Natural killer cell (primary cell): ENCODE measurements at regions not wholly inside any gene's neighbourhood (a gene's known extent, or its start where the extent isn't known, plus 50 kb on each side); places are given as distances from the start of the nearest gene placed in this dataset.

Experiments
- ATAC-seq, 3 donors: fragments of 150-1000 bp in 2 of 3; fragments of 200-7000 bp in 1 of 3; cut with Tn5 transposase; 1 replicate in 1 of 3; 2 replicates in 2 of 3; pipeline ENCODE4 v1.10.0; 2021; ENCODE audit warnings: mild to moderate bottlenecking in 2 of 3, moderate library complexity in 2 of 3
- DNase-seq, 2 donors: peaks; one replicate each; pipeline versions ENCODE4 v3.0.0 to v3.0.0-alpha.2; 2013 to 2021; ENCODE audit warnings: mixed read lengths in 1 of 2
- H3K27ac ChIP-seq: one replicate; pipeline ENCODE4 v1.5.1; 2013; ENCODE audit warnings: mild to moderate bottlenecking, low read length
- H3K27me3 ChIP-seq: one replicate; pipeline ENCODE4 v1.6.1; 2013; ENCODE audit warnings: low read length; ENCODE audit not compliant: control insufficient read depth, insufficient read depth
- H3K36me3 ChIP-seq: one replicate; pipeline ENCODE4 v1.6.1; 2013; ENCODE audit warnings: low read length; ENCODE audit not compliant: control insufficient read depth, insufficient read depth
- H3K4me1 ChIP-seq: one replicate; pipeline ENCODE4 v1.6.1; 2013; ENCODE audit warnings: low read length; ENCODE audit not compliant: control insufficient read depth, insufficient read depth
- H3K4me3 ChIP-seq: one replicate; pipeline ENCODE4 v1.5.1; 2013; ENCODE audit warnings: low read length
- H3K9me3 ChIP-seq: one replicate; pipeline ENCODE4 v1.6.1; 2013; ENCODE audit warnings: low read length; ENCODE audit not compliant: control insufficient read depth, insufficient read depth
- H3K27ac Mint-ChIP-seq, 2 donors: one replicate each; pipeline ENCODE4 v1.8.0; 2022; ENCODE audit warnings: mild to moderate bottlenecking in 2 of 2, mixed read lengths in 2 of 2, moderate library complexity in 1 of 2
- H3K27me3 Mint-ChIP-seq, 2 donors: one replicate each; pipeline ENCODE4 v1.8.0; 2022; ENCODE audit warnings: low read depth in 2 of 2, mixed read lengths in 2 of 2
- H3K36me3 Mint-ChIP-seq: one replicate; pipeline ENCODE4 v1.8.0; 2022; ENCODE audit warnings: mixed read lengths
- H3K4me1 Mint-ChIP-seq, 2 donors: one replicate each; pipeline ENCODE4 v1.8.0; 2022; ENCODE audit warnings: mixed read lengths in 2 of 2
- H3K4me3 Mint-ChIP-seq: one replicate; pipeline ENCODE4 v1.8.0; 2022; ENCODE audit warnings: mild to moderate bottlenecking, moderate library complexity, mixed read lengths
- H3K9me3 Mint-ChIP-seq, 2 donors: one replicate each; pipeline ENCODE4 v1.8.0; 2022; ENCODE audit warnings: mixed read lengths in 2 of 2
- WGBS: methylation state at CpG from one replicate; pipeline ENCODE4 v1.1.7; 2013; ENCODE audit warnings: missing lambda C conversion rate; ENCODE audit not compliant: insufficient coverage; 5-methylcytosine and 5-hydroxymethylcytosine counted together
- intact Hi-C: fragments of 100-400 bp; cut with micrococcal nuclease; formaldehyde crosslinking; loops from one replicate; pipeline ENCODE4 v1.14.2; 2022
- TF ChIP-seq, protein P1 (sequence below): fragments of 200-600 bp; IDR thresholded peaks from one replicate; pipeline ENCODE4 v1.8.0; 2022; ENCODE audit warnings: antibody characterized with exemption

DNA sequence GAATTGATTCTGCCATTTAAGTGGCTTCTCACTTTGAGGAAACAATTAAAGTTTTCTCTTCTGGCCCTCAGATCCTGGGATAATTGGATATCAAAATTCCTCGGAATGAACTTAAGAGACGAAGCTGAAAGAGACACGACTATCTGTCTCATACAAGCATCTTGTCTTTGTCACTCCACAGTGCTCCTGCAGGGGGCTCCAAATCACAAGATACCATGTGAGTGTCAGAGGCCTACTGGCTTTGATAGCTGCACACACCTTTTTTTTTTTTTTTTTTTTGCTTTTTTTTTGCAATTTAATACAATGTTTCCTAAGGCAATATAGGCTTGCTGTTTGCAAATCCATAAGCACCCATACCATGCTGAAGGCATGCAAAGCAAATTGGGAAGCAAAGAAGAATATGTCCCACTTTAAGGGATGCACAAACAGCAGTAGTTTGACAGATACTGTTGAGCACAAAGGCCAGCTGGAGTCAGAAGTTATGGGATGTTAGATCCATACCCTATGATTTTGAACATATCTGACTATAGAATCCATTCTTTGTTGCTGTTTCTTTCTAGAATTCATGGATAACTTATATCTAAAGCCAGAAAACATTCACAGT, 109.0 kb upstream of the CBLN2 start:
- Mint-ChIP-seq H3K36me3 (no peaks in the 10 kb centered on the region), H3K27ac (no peak overlapping the region), H3K27me3 (no peaks in the 10 kb centered on the region), H3K4me1 (no peaks in the 10 kb centered on the region), H3K4me3 (no peak overlapping the region), H3K9me3 (peaks cover 2 to 6% of the 10 kb centered on the region in 2 donors)
- TF ChIP-seq, protein P1, sequence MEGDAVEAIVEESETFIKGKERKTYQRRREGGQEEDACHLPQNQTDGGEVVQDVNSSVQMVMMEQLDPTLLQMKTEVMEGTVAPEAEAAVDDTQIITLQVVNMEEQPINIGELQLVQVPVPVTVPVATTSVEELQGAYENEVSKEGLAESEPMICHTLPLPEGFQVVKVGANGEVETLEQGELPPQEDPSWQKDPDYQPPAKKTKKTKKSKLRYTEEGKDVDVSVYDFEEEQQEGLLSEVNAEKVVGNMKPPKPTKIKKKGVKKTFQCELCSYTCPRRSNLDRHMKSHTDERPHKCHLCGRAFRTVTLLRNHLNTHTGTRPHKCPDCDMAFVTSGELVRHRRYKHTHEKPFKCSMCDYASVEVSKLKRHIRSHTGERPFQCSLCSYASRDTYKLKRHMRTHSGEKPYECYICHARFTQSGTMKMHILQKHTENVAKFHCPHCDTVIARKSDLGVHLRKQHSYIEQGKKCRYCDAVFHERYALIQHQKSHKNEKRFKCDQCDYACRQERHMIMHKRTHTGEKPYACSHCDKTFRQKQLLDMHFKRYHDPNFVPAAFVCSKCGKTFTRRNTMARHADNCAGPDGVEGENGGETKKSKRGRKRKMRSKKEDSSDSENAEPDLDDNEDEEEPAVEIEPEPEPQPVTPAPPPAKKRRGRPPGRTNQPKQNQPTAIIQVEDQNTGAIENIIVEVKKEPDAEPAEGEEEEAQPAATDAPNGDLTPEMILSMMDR = no peak
- 74% methylated on average over 3 of the region's 3 CpGs for WGBS
- Histone ChIP-seq H3K9me3 (no peaks in the 10 kb centered on the region), H3K4me1 (no peaks in the 10 kb centered on the region), H3K27me3 (no peaks in the 10 kb centered on the region), H3K36me3 (no peaks in the 10 kb centered on the region), H3K4me3 (no peak overlapping the region), H3K27ac (no peak overlapping the region)
- ATAC-seq = no peak
- intact Hi-C loops = no loop called here
- DNase-seq = peak in 1 of 2 donors; percentile 24

DNA sequence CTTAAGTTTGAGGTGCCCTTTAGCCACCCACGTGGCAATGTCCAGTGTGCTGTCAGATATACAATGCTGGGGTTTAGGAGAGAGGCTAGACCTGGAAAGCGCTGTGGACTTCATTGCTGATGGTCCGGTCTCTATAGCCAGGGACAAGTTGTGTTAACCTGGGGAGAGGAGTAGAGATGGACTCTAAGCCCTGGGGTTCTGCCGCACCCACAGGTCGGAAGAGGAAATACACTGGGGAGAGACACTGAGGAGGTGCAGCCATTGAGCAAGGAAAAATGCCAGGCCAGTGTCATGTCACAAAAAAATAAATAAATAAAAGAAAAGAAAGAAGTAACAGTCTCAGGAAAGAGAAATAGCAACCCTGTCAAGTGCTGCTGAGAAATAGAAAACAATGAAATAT, 106.9 kb upstream of the CBLN2 start:
- H3K4me3 Mint-ChIP-seq = no peak overlapping the region
- H3K36me3 Mint-ChIP-seq = no peaks in the 10 kb centered on the region
- Histone ChIP-seq H3K9me3 (no peaks in the 10 kb centered on the region), H3K27ac (no peak overlapping the region), H3K36me3 (no peaks in the 10 kb centered on the region), H3K27me3 (no peaks in the 10 kb centered on the region), H3K4me3 (no peak overlapping the region), H3K4me1 (no peaks in the 10 kb centered on the region)
- H3K4me1 Mint-ChIP-seq = no peaks in the 10 kb centered on the region
- no peak overlapping the region for H3K27ac Mint-ChIP-seq
- peaks cover 2 to 8% of the 10 kb centered on the region in 2 donors for H3K9me3 Mint-ChIP-seq
- ATAC-seq (no peak), DNase-seq (no peak)
- 79% methylated on average over 5 of the region's 5 CpGs for WGBS
- TF ChIP-seq, protein P1 = no peak
- intact Hi-C loops = no loop called here
- no peaks in the 10 kb centered on the region for H3K27me3 Mint-ChIP-seq

DNA sequence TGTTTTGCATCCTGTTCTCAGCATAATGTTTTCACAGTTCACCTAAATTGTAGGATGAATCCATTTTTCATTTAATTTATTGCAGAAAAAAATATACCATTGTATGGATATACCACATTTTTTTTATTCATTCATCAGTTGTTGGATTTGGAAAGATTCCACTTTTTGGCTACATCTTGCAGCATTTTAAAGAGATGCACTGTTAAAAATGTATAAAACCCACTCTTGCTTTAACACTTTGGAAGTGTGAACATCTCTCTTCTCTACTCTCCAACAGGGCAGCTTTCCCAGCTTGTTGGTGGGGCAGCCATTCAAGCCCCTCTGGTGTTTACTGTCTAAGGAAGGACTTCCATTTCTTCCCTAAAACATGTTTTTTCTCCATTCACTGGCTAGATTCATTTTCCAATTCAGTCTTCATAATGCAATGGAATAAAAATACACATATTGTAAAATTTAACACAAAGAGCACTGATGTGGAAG, 104.4 kb upstream of the CBLN2 start:
- intact Hi-C loops = no loop called here
- ATAC-seq (no peak), DNase-seq (no peak)
- Mint-ChIP-seq H3K27me3 (no peaks in the 10 kb centered on the region), H3K9me3 (peaks cover 3 to 8% of the 10 kb centered on the region in 2 donors), H3K4me3 (no peak overlapping the region), H3K36me3 (no peaks in the 10 kb centered on the region), H3K27ac (no peak overlapping the region), H3K4me1 (no peaks in the 10 kb centered on the region)
- H3K4me3 ChIP-seq = no peak overlapping the region
- H3K27ac ChIP-seq = no peak overlapping the region
- TF ChIP-seq, protein P1 = no peak
- no peaks in the 10 kb centered on the region for H3K27me3 ChIP-seq
- H3K4me1 ChIP-seq = no peaks in the 10 kb centered on the region
- no peaks in the 10 kb centered on the region for H3K36me3 ChIP-seq
- H3K9me3 ChIP-seq = no peaks in the 10 kb centered on the region

DNA sequence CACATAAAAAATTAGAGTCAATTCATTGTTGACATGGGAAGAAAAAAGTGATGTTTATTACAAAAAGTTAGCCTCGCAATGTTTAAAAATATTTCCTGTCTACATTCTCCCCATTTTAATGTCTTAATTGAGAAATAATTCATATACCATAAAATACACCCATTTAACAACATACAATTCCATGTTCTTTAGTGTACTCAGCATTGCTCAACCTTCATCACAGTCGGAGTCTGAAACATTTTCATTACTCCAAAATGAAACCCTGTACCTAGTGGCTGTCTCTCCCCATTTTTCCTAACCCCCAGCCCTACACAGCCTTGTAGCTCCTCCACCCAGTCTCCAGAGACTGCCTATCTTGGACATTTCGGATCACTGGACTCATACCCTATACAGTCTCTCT, 103.9 kb upstream of the CBLN2 start:
- Mint-ChIP-seq H3K27me3 (no peaks in the 10 kb centered on the region), H3K36me3 (no peaks in the 10 kb centered on the region), H3K4me3 (no peak overlapping the region), H3K4me1 (no peaks in the 10 kb centered on the region), H3K9me3 (peaks cover 3 to 8% of the 10 kb centered on the region in 2 donors), H3K27ac (no peak overlapping the region)
- H3K27ac ChIP-seq = no peak overlapping the region
- H3K27me3 ChIP-seq = no peaks in the 10 kb centered on the region
- ATAC-seq = no peak
- no peak for DNase-seq
- H3K4me3 ChIP-seq = no peak overlapping the region
- intact Hi-C loops = no loop called here
- TF ChIP-seq, protein P1 = no peak
- 89% methylated on average over 3 of the region's 3 CpGs for WGBS
- no peaks in the 10 kb centered on the region for H3K4me1 ChIP-seq
- H3K36me3 ChIP-seq = no peaks in the 10 kb centered on the region
- H3K9me3 ChIP-seq = no peaks in the 10 kb centered on the region
